PC-9 (cell line): ENCODE measurements at regions not wholly inside any gene's neighbourhood (a gene's known extent, or its start where the extent isn't known, plus 50 kb on each side); places are given as distances from the start of the nearest gene placed in this dataset.

ENCODE experiments used
- BruUV-seq: library from RNA; stranded (reverse); fragments of 400-500 nt; replicated peaks from 2 replicates; lab custom pipeline; 2021; lab: Mats Ljungman, UMichigan
- CTCF ChIA-PET: fragments of 300-600 bp; sonication (Branson Sonifier 250); formaldehyde crosslinking; loops from one replicate; lab custom pipeline; 2022; ENCODE audit warnings: antibody characterized with exemption; lab: Charles Lee
- POLR2A ChIA-PET: fragments of 300-600 bp; sonication (Branson Sonifier 250); formaldehyde crosslinking; loops from one replicate; lab custom pipeline; 2022; ENCODE audit warnings: antibody characterized with exemption; ENCODE audit not compliant: unreplicated experiment; lab: Charles Lee
- DNase-seq, 2 experiments: peaks; one replicate each; pipeline versions ENCODE4 v3.0.0 to v3.0.0-alpha.2; 2015 to 2022; ENCODE audit warnings: mixed read lengths in 1 of 2
- H2AFZ ChIP-seq: fragments of 200-600 bp; sonication (generic); 2 replicates; pipeline ENCODE4 v1.8.1; 2017; ENCODE audit warnings: antibody characterized with exemption
- H3F3A ChIP-seq: fragments of 200-600 bp; sonication (generic); 2 replicates; pipeline ENCODE4 v1.8.1; 2017; ENCODE audit warnings: antibody characterized with exemption, mild to moderate bottlenecking, low read depth; ENCODE audit not compliant: insufficient read depth
- H3K27ac ChIP-seq: fragments of 200-600 bp; sonication (generic); 2 replicates; pipeline ENCODE4 v1.6.1; 2016; ENCODE audit warnings: mixed run types
- H3K27me3 ChIP-seq: fragments of 200-600 bp; sonication (generic); 2 replicates; pipeline ENCODE4 v1.6.1; 2016; ENCODE audit warnings: low read depth, mixed run types; ENCODE audit not compliant: insufficient read depth
- H3K36me3 ChIP-seq: fragments of 200-600 bp; sonication (generic); 2 replicates; pipeline ENCODE4 v1.6.1; 2016; ENCODE audit warnings: low read depth, mixed run types
- H3K4me1 ChIP-seq: fragments of 200-600 bp; sonication (generic); replicated peaks from 2 replicates; pipeline ENCODE4 v1.6.1; 2016; ENCODE audit warnings: mixed run types; ENCODE audit not compliant: insufficient read depth
- H3K4me2 ChIP-seq: fragments of 200-600 bp; sonication (generic); 2 replicates; pipeline ENCODE4 v1.6.1; 2017; ENCODE audit warnings: mixed run types
- H3K4me3 ChIP-seq: fragments of 200-600 bp; sonication (generic); 2 replicates; pipeline ENCODE4 v1.6.1; 2016; ENCODE audit warnings: mixed run types
- H3K79me2 ChIP-seq: fragments of 200-600 bp; sonication (generic); 2 replicates; pipeline ENCODE4 v1.6.1; 2017; ENCODE audit warnings: low read depth, mixed run types
- H3K9me2 ChIP-seq: fragments of 200-600 bp; sonication (generic); 2 replicates; pipeline ENCODE4 v1.8.1; 2017; ENCODE audit warnings: mild to moderate bottlenecking; ENCODE audit not compliant: insufficient read depth
- H3K9me3 ChIP-seq: fragments of 200-600 bp; sonication (generic); 2 replicates; pipeline ENCODE4 v1.8.1; 2016; ENCODE audit warnings: low read depth; ENCODE audit not compliant: insufficient read depth
- H4K20me1 ChIP-seq: fragments of 200-600 bp; sonication (generic); 2 replicates; pipeline ENCODE4 v1.8.1; 2017; ENCODE audit not compliant: insufficient read depth
- EZH2 ChIP-seq: fragments of 200-600 bp; sonication (generic); IDR thresholded peaks from 2 replicates; pipeline ENCODE4 v1.8.0; 2017; ENCODE audit warnings: antibody characterized with exemption, low read depth
- intact Hi-C: fragments of 100-400 bp; cut with micrococcal nuclease; formaldehyde crosslinking; loops from one replicate; pipeline ENCODE4 v1.10.0; 2022; ENCODE audit not compliant: unreplicated experiment
- TF ChIP-seq, protein P1 (sequence below): fragments of 200-600 bp; sonication (generic); conservative IDR thresholded peaks from 2 replicates; pipeline ENCODE4 v1.6.1; 2017; ENCODE audit warnings: mixed run types, antibody characterized with exemption, mild to moderate bottlenecking, moderate library complexity

DNA sequence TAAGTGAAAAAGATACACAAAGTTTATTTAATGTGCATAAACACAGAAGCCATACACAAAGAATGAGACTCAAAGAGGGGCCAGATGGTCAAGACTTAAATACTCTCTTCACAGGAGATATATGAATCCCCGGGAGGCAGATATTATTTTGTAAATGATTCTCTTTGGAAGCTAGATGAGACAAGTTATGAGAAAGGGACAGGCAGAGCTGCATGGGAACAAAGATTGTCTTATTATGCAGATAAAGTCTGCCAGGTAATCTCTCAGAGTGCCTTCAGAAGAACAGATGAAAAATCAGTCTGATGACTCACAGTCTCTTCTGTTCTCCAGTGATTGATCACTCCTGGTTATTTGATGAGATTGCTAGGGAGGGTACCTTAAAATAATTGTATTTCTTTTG lies 89.0 kb downstream of the NAF1 start:
- Histone ChIP-seq H3K27me3 (no peaks in the 10 kb centered on the region), H3K9me2 (no peaks in the 10 kb centered on the region), H3K4me2 (no peak overlapping the region), H3K36me3 (no peaks in the 10 kb centered on the region), H3K9me3 (no peaks in the 10 kb centered on the region), H3K4me3 (no peak overlapping the region), H3K4me1 (no peaks in the 10 kb centered on the region), H3K79me2 (no peaks in the 10 kb centered on the region), H2AFZ (no peak overlapping the region), H3K27ac (no peak overlapping the region), H3F3A (no peaks in the 10 kb centered on the region), H4K20me1 (no peaks in the 10 kb centered on the region)
- ChIA-PET CTCF (no interaction called here), POLR2A (no interaction called here)
- no peak for TF ChIP-seq EZH2
- TF ChIP-seq, protein P1, sequence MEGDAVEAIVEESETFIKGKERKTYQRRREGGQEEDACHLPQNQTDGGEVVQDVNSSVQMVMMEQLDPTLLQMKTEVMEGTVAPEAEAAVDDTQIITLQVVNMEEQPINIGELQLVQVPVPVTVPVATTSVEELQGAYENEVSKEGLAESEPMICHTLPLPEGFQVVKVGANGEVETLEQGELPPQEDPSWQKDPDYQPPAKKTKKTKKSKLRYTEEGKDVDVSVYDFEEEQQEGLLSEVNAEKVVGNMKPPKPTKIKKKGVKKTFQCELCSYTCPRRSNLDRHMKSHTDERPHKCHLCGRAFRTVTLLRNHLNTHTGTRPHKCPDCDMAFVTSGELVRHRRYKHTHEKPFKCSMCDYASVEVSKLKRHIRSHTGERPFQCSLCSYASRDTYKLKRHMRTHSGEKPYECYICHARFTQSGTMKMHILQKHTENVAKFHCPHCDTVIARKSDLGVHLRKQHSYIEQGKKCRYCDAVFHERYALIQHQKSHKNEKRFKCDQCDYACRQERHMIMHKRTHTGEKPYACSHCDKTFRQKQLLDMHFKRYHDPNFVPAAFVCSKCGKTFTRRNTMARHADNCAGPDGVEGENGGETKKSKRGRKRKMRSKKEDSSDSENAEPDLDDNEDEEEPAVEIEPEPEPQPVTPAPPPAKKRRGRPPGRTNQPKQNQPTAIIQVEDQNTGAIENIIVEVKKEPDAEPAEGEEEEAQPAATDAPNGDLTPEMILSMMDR, result no peak
- intact Hi-C loops, result no loop called here
- DNase-seq, result no peak
- no TSS peak for BruUV-seq

DNA sequence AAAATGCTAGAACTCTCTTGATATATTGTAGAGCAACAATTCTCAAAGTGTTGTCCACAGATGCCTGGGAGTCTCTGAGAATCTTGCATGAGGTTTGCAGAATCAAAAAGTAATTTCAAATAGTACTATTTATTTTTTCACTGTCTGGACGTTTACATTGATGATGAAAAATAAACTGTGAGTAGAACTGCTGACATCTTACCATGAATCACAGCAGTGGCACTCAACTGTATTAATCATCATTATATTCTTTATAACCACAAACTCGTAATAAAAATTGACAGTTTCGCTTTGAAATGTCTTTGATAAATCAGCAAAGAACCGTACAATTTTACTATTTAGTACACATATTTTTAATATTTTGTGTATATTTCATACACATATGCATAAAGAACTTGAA lies 94.5 kb downstream of the NAF1 start:
- Histone ChIP-seq H2AFZ (no peak overlapping the region), H3K27me3 (no peaks in the 10 kb centered on the region), H3K4me3 (no peak overlapping the region), H3K9me3 (no peaks in the 10 kb centered on the region), H3F3A (no peaks in the 10 kb centered on the region), H3K4me1 (no peaks in the 10 kb centered on the region), H3K4me2 (no peak overlapping the region), H3K36me3 (no peaks in the 10 kb centered on the region), H4K20me1 (no peaks in the 10 kb centered on the region), H3K79me2 (no peaks in the 10 kb centered on the region), H3K9me2 (no peaks in the 10 kb centered on the region), H3K27ac (no peak overlapping the region)
- no peak for TF ChIP-seq EZH2
- TF ChIP-seq, protein P1, result no peak
- DNase-seq, result no peak
- CTCF ChIA-PET, result no interaction called here
- intact Hi-C loops, result no loop called here
- POLR2A ChIA-PET, result no interaction called here
- BruUV-seq, result no TSS peak

DNA sequence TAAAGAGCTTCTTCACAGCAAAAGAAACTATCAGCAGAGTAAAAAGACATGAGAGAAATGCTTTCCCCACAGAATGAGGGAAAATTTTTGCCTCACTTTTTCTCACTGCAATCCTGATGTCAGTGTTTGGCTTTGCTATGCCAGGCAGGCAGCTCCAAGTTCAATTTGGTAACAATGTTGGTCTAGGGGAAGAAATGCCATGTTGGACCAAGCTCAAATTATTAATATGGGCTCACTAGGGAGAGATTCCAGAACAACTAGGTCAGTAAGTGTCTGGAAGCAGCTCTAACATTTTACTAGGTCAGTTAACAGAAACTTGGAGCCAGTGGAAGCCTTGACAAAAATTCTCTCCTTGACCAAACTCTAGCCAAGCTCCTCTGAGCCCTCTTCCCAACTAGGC lies 95.4 kb downstream of the NAF1 start:
- H3K4me1 ChIP-seq, result no peaks in the 10 kb centered on the region
- H3K79me2 ChIP-seq, result no peaks in the 10 kb centered on the region
- no peaks in the 10 kb centered on the region for H3K27me3 ChIP-seq
- H3K4me2 ChIP-seq, result no peak overlapping the region
- no peaks in the 10 kb centered on the region for H4K20me1 ChIP-seq
- no TSS peak for BruUV-seq
- CTCF ChIA-PET, result no interaction called here
- no peak overlapping the region for H3K4me3 ChIP-seq
- no peaks in the 10 kb centered on the region for H3K36me3 ChIP-seq
- DNase-seq, result no peak
- no peak overlapping the region for H3K27ac ChIP-seq
- TF ChIP-seq, protein P1, result no peak
- TF ChIP-seq EZH2, result no peak
- no peaks in the 10 kb centered on the region for H3K9me2 ChIP-seq
- H2AFZ ChIP-seq, result no peak overlapping the region
- no peaks in the 10 kb centered on the region for H3F3A ChIP-seq
- POLR2A ChIA-PET, result no interaction called here
- no peaks in the 10 kb centered on the region for H3K9me3 ChIP-seq
- intact Hi-C loops, result no loop called here
